SK-N-SH (cell line): ENCODE measurements at regions not wholly inside any gene's neighbourhood (a gene's known extent, or its start where the extent isn't known, plus 50 kb on each side); places are given as distances from the start of the nearest gene placed in this dataset.

Experiments used
- CTCF ChIA-PET: fragments of 300-600, 350-600 bp; formaldehyde crosslinking; extraction: SDS; loops from one replicate; lab custom pipeline; 2021; lab: Yijun Ruan, JAX
- POLR2A ChIA-PET: fragments of 350-600 bp; sonication (Branson Sonifier 250); formaldehyde crosslinking; extraction: SDS; loops from one replicate; lab custom pipeline; 2020; ENCODE audit warnings: antibody characterized with exemption, inconsistent platforms; lab: Yijun Ruan, JAX
- DNase-seq: peaks from one replicate; pipeline ENCODE4 v3.0.0; 2012
- H2AFZ ChIP-seq: fragments of 200-600 bp; sonication (generic); 2 replicates; pipeline ENCODE4 v1.8.1; 2016; ENCODE audit warnings: antibody characterized with exemption, mild to moderate bottlenecking, low read depth
- H3F3A ChIP-seq: fragments of 200-600 bp; sonication (generic); replicated peaks from 2 replicates; pipeline ENCODE3; 2016; ENCODE audit warnings: antibody characterized with exemption, mild to moderate bottlenecking; ENCODE audit not compliant: insufficient read depth
- H3K27ac ChIP-seq, 2 experiments: fragments of 200-500 bp in 1 of 2; fragments of 200-600 bp in 1 of 2; sonication (Bioruptor generic) in 1 of 2; sonication (generic), shearing (Covaris generic) in 1 of 2; 2 replicates each; pipeline versions ENCODE4 v1.5.1 to v1.6.1; 2014 to 2016; ENCODE audit warnings: low read depth in 2 of 2, inconsistent platforms in 1 of 2, low read length in 1 of 2, mild to moderate bottlenecking in 1 of 2, mixed read lengths in 1 of 2
- H3K27me3 ChIP-seq: fragments of 200-600 bp; sonication (generic), shearing (Covaris generic); 2 replicates; pipeline ENCODE4 v1.6.1; 2016; ENCODE audit warnings: mixed run types; ENCODE audit not compliant: insufficient read depth
- H3K36me3 ChIP-seq, 2 experiments: fragments of 200-500 bp in 1 of 2; fragments of 200-600 bp in 1 of 2; sonication (Bioruptor generic) in 1 of 2; sonication (generic) in 1 of 2; replicated peaks in 1 of 2; 2 replicates each; pipeline versions ENCODE3 to v1.5.1; 2014 to 2016; ENCODE audit warnings: low read length in 1 of 2, mild to moderate bottlenecking in 1 of 2; ENCODE audit not compliant: insufficient read depth in 2 of 2, control insufficient read depth in 1 of 2
- H3K4me1 ChIP-seq, 2 experiments: fragments of 200-500 bp in 1 of 2; fragments of 200-600 bp in 1 of 2; sonication (Bioruptor generic) in 1 of 2; sonication (generic), shearing (Covaris generic) in 1 of 2; 2 replicates each; pipeline versions ENCODE4 v1.5.1 to v1.6.1; 2014 to 2016; ENCODE audit warnings: low read depth in 1 of 2, low read length in 1 of 2, mixed run types in 1 of 2; ENCODE audit not compliant: insufficient read depth in 2 of 2, control insufficient read depth in 1 of 2
- H3K4me2 ChIP-seq: fragments of 200-600 bp; sonication (generic), shearing (Covaris generic); 2 replicates; pipeline ENCODE4 v1.6.1; 2017; ENCODE audit warnings: mixed run types
- H3K4me3 ChIP-seq, 2 experiments: fragments of 200-500 bp in 1 of 2; fragments of 200-600 bp in 1 of 2; sonication (Bioruptor generic) in 1 of 2; sonication (generic), shearing (Covaris generic) in 1 of 2; 2 replicates each; pipeline versions ENCODE4 v1.5.1 to v1.8.1; 2014 to 2016; ENCODE audit warnings: low read depth in 2 of 2, inconsistent platforms in 1 of 2, low read length in 1 of 2, mild to moderate bottlenecking in 1 of 2, mixed read lengths in 1 of 2, moderate library complexity in 1 of 2
- H3K79me2 ChIP-seq: fragments of 200-600 bp; sonication (generic); 2 replicates; pipeline ENCODE4 v1.8.1; 2017; ENCODE audit warnings: mild to moderate bottlenecking; ENCODE audit not compliant: insufficient read depth
- H3K9ac ChIP-seq: fragments of 200-600 bp; sonication (generic); 2 replicates; pipeline ENCODE4 v1.6.1; 2017; ENCODE audit warnings: mixed run types
- H3K9me2 ChIP-seq: fragments of 200-600 bp; sonication (generic); 2 replicates; pipeline ENCODE4 v1.6.1; 2017; ENCODE audit warnings: mixed run types
- H3K9me3 ChIP-seq: fragments of 200-600 bp; sonication (generic); 2 replicates; pipeline ENCODE4 v1.6.1; 2017; ENCODE audit warnings: mixed run types, mild to moderate bottlenecking, moderate library complexity
- H4K20me1 ChIP-seq: fragments of 200-600 bp; sonication (generic); 2 replicates; pipeline ENCODE4 v1.6.1; 2017; ENCODE audit warnings: mild to moderate bottlenecking, mixed run types; ENCODE audit not compliant: insufficient read depth
- ELF1 ChIP-seq: IDR thresholded peaks from 2 replicates; pipeline ENCODE4 v1.4.0; 2012
- EZH2phosphoT487 ChIP-seq: fragments of 200-600 bp; sonication (generic); IDR thresholded peaks from 2 replicates; pipeline ENCODE4 v1.6.1; 2017; ENCODE audit warnings: low read depth, mixed run types, mild to moderate bottlenecking, antibody characterized with exemption, moderate library complexity, borderline replicate concordance
- FOSL2 ChIP-seq: IDR thresholded peaks from 2 replicates; pipeline ENCODE4 v1.4.0; 2012; ENCODE audit warnings: low read depth, mild to moderate bottlenecking, moderate library complexity, borderline replicate concordance
- FOXJ3 ChIP-seq: sonication (generic); formaldehyde crosslinking; IDR thresholded peaks from 2 replicates; pipeline ENCODE4 v1.5.1; 2020; ENCODE audit warnings: mild to moderate bottlenecking, missing genetic modification reagents
- FOXM1 ChIP-seq: IDR thresholded peaks from 2 replicates; pipeline ENCODE4 v1.4.0; 2012; ENCODE audit warnings: low read depth, mild to moderate bottlenecking
- GATA2 ChIP-seq: sonication (generic); formaldehyde crosslinking; IDR thresholded peaks from 2 replicates; pipeline ENCODE4 v1.5.0; 2020; ENCODE audit warnings: mild to moderate bottlenecking, missing genetic modification reagents
- JUND ChIP-seq: IDR thresholded peaks from 2 replicates; pipeline ENCODE4 v1.4.0; 2012
- NRF1 ChIP-seq: IDR thresholded peaks from 2 replicates; pipeline ENCODE4 v1.6.1; 2012; ENCODE audit warnings: low read depth, mild to moderate bottlenecking, low read length
- POLR2AphosphoS5 ChIP-seq: IDR thresholded peaks from 2 replicates; pipeline ENCODE4 v1.6.1; 2012; ENCODE audit warnings: low read depth, low read length
- RAD21 ChIP-seq: IDR thresholded peaks from 2 replicates; pipeline ENCODE4 v1.6.1; 2012; ENCODE audit warnings: mild to moderate bottlenecking, low read length
- RCOR1 ChIP-seq: fragments of 150-350 bp; IDR thresholded peaks from 2 replicates; pipeline ENCODE4 v1.6.1; 2017; ENCODE audit warnings: antibody characterized with exemption, low read length
- SMC3 ChIP-seq: IDR thresholded peaks from 2 replicates; pipeline ENCODE4 v1.6.1; 2012; ENCODE audit warnings: low read depth, low read length, improper control_type of control experiment
- TCF12 ChIP-seq: IDR thresholded peaks from 2 replicates; pipeline ENCODE4 v1.4.0; 2012
- WGBS: methylation state at CpG from one replicate; pipeline ENCODE4 v1.1.6; 2017; ENCODE audit warnings: low lambda C conversion rate; 5-methylcytosine and 5-hydroxymethylcytosine counted together
- TF ChIP-seq, protein P1 (sequence below): fragments of 200-600 bp; sonication (generic); IDR thresholded peaks from 2 replicates; pipeline ENCODE4 v1.6.1; 2017; ENCODE audit warnings: antibody characterized with exemption, mild to moderate bottlenecking, moderate library complexity
- TF ChIP-seq, protein P2 (sequence below): IDR thresholded peaks from 2 replicates; pipeline ENCODE4 v1.4.0; 2012; ENCODE audit warnings: low read depth, borderline replicate concordance
- TF ChIP-seq, protein P3 (sequence below): IDR thresholded peaks from 2 replicates; pipeline ENCODE4; 2012
- TF ChIP-seq, protein P4 (sequence below): IDR thresholded peaks from 2 replicates; pipeline ENCODE4 v1.4.0; 2012; ENCODE audit warnings: low read depth, borderline replicate concordance
- TF ChIP-seq, protein P5 (sequence below): IDR thresholded peaks from 2 replicates; pipeline ENCODE4 v1.4.0; 2012; ENCODE audit warnings: low read depth

DNA sequence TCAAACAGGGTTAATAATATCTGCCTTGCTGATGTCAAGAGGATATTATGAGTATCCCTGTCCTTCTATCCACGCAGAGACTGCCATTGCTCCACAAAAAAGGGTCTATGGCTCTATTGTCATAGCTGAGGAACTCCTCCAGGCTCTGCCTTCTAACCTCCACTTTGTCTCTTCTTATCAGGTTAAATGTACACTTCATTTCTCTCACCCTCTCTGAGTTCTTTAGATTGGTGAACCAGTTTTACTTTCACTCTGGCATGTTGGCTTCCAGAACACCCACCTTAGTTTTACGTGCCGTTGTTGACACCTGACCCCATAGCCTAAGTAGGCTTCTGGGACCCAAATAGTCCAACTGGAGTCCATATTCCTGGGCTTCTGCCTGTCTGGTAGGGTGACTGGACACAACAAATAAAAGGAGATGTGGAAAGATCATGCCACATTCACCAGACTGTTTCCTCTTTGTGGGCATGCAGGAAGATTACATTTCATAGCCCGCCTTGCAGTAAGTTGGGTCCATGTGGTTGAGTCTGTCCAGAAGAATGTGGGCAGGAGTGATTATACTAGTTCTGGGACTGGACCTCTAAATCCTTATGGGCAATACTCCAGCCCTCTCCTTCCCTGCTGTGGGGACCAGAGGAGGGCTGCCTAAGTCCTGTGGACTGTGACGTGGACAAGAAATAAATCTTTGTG is 350.4 kb upstream of the CLINT1 start:
- Histone ChIP-seq H3K9me2 (no peaks in the 10 kb centered on the region), H4K20me1 (no peaks in the 10 kb centered on the region), H3K4me2 (no peak overlapping the region), H3K9me3 (no peaks in the 10 kb centered on the region), H3K9ac (no peak overlapping the region), H3K4me3 (no peak overlapping the region), H3K27me3 (no peaks in the 10 kb centered on the region), H3K27ac (no peak overlapping the region), H3K36me3 (no peaks in the 10 kb centered on the region), H3F3A (no peaks in the 10 kb centered on the region), H2AFZ (no peak overlapping the region), H3K79me2 (no peaks in the 10 kb centered on the region), H3K4me1 (no peaks in the 10 kb centered on the region)
- ChIA-PET CTCF (interaction anchor here (0.8 kb wide), 1 partner anchor 486 kb away, joined by 3 read pairs; no protein-coding TSS in a partner anchor), POLR2A (no interaction called here)
- no peak for DNase-seq
- WGBS: 62% methylated on average over 5 of the region's 5 CpGs
- TF ChIP-seq, protein P1, sequence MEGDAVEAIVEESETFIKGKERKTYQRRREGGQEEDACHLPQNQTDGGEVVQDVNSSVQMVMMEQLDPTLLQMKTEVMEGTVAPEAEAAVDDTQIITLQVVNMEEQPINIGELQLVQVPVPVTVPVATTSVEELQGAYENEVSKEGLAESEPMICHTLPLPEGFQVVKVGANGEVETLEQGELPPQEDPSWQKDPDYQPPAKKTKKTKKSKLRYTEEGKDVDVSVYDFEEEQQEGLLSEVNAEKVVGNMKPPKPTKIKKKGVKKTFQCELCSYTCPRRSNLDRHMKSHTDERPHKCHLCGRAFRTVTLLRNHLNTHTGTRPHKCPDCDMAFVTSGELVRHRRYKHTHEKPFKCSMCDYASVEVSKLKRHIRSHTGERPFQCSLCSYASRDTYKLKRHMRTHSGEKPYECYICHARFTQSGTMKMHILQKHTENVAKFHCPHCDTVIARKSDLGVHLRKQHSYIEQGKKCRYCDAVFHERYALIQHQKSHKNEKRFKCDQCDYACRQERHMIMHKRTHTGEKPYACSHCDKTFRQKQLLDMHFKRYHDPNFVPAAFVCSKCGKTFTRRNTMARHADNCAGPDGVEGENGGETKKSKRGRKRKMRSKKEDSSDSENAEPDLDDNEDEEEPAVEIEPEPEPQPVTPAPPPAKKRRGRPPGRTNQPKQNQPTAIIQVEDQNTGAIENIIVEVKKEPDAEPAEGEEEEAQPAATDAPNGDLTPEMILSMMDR: no peak
- TF ChIP-seq, protein P2, sequence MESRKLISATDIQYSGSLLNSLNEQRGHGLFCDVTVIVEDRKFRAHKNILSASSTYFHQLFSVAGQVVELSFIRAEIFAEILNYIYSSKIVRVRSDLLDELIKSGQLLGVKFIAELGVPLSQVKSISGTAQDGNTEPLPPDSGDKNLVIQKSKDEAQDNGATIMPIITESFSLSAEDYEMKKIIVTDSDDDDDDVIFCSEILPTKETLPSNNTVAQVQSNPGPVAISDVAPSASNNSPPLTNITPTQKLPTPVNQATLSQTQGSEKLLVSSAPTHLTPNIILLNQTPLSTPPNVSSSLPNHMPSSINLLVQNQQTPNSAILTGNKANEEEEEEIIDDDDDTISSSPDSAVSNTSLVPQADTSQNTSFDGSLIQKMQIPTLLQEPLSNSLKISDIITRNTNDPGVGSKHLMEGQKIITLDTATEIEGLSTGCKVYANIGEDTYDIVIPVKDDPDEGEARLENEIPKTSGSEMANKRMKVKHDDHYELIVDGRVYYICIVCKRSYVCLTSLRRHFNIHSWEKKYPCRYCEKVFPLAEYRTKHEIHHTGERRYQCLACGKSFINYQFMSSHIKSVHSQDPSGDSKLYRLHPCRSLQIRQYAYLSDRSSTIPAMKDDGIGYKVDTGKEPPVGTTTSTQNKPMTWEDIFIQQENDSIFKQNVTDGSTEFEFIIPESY: no peak
- no peak for TF ChIP-seq RCOR1
- no peak for TF ChIP-seq POLR2AphosphoS5
- TF ChIP-seq, protein P3, sequence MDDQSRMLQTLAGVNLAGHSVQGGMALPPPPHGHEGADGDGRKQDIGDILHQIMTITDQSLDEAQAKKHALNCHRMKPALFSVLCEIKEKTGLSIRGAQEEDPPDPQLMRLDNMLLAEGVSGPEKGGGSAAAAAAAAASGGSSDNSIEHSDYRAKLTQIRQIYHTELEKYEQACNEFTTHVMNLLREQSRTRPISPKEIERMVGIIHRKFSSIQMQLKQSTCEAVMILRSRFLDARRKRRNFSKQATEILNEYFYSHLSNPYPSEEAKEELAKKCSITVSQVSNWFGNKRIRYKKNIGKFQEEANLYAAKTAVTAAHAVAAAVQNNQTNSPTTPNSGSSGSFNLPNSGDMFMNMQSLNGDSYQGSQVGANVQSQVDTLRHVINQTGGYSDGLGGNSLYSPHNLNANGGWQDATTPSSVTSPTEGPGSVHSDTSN: no peak
- no peak for TF ChIP-seq FOXM1
- TF ChIP-seq FOSL2: no peak
- no peak for TF ChIP-seq ELF1

DNA sequence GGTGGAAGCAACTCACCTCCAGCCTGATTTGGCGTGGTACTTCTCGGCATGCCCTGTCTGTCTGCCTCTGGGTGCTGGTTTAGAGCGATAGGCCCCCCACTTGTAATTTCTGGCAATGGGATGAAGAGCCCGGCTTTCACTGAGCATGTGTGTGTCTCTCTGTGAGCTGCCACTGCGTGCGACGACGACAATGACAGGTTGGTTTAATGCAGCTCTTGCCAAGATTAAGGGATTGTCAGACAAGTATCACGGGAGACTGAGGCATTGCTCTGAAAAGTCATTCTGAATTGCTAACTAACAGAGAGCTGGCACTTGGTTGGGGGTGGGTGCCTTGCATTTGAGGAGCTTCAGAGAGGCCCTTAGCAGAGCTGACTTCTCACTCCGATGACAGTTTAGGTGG is 348.8 kb upstream of the CLINT1 start:
- H2AFZ ChIP-seq: no peak overlapping the region
- H3K4me1 ChIP-seq: no peaks in the 10 kb centered on the region
- DNase-seq: no peak
- WGBS: 63% methylated on average over 9 of the region's 10 CpGs
- H3F3A ChIP-seq: no peaks in the 10 kb centered on the region
- H3K79me2 ChIP-seq: no peaks in the 10 kb centered on the region
- no peaks in the 10 kb centered on the region for H3K9me3 ChIP-seq
- no peak overlapping the region for H3K4me2 ChIP-seq
- H3K9me2 ChIP-seq: no peaks in the 10 kb centered on the region
- ChIA-PET CTCF (interaction anchor here (0.6 kb wide), 1 partner anchor 299 kb away, joined by 3 read pairs; no protein-coding TSS in a partner anchor), POLR2A (no interaction called here)
- no peaks in the 10 kb centered on the region for H4K20me1 ChIP-seq
- H3K9ac ChIP-seq: no peak overlapping the region
- no peak overlapping the region for H3K27ac ChIP-seq
- H3K27me3 ChIP-seq: no peaks in the 10 kb centered on the region
- no peaks in the 10 kb centered on the region for H3K36me3 ChIP-seq
- H3K4me3 ChIP-seq: no peak overlapping the region
- TF ChIP-seq FOXJ3 (CRISPR knock-in tag) (no peak), EZH2phosphoT487 (no peak), RAD21 (no peak), SMC3 (no peak), JUND (no peak), FOXM1 (no peak), GATA2 (CRISPR knock-in tag) (no peak), NRF1 (no peak), TCF12 (no peak)
- TF ChIP-seq, protein P4, sequence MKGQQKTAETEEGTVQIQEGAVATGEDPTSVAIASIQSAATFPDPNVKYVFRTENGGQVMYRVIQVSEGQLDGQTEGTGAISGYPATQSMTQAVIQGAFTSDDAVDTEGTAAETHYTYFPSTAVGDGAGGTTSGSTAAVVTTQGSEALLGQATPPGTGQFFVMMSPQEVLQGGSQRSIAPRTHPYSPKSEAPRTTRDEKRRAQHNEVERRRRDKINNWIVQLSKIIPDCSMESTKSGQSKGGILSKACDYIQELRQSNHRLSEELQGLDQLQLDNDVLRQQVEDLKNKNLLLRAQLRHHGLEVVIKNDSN: no peak
- TF ChIP-seq, protein P5, sequence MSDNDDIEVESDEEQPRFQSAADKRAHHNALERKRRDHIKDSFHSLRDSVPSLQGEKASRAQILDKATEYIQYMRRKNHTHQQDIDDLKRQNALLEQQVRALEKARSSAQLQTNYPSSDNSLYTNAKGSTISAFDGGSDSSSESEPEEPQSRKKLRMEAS: no peak
- TF ChIP-seq, protein P2: no peak
- TF ChIP-seq, protein P3: no peak
